ENCODE measurements at regions not wholly inside any gene's neighbourhood (a gene's known extent, or its start where the extent isn't known, plus 50 kb on each side); places are given as distances from the start of the nearest gene placed in this dataset.
"Not testable (repeated sequence)": the region's sequence is repeated elsewhere in the genome, so short reads cannot be mapped to it uniquely, and the experiment has no call there.

DNA sequence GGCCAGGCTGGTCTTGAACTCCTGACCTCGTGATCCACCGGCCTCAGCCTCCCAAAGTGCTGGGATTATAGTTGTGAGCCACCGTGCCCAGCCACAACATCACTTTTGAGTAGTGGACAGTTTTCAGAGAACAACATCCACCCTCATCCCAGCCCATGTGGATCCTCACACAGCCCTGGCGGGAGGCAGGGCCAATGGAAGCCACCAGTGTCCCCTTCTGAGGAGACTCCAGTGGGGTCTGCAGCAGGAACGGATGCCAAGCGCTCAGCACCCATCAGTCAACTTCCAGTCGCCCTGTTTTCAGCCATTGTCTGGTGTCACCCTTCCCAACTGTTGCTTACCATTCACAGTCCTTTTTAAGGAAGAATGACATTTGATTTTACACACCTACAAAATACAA, 302.5 kb downstream of the BCL2L11 start:
- H3K9ac ChIP-seq (ENCODE audit: low read depth, low read length, poor library complexity, severe bottlenecking); H3F3A ChIP-seq (ENCODE audit: low read depth); H3K27me3 ChIP-seq (ENCODE audit: insufficient read depth, low read length, poor library complexity, severe bottlenecking); H3K4me2 ChIP-seq (ENCODE audit: low read depth, low read length, poor library complexity, severe bottlenecking); H4K20me1 ChIP-seq (ENCODE audit: insufficient read depth, low read length, poor library complexity, severe bottlenecking); H3K79me2 ChIP-seq (ENCODE audit: insufficient read depth, low read length); H3K4me3 ChIP-seq (ENCODE audit: low read length, poor library complexity, severe bottlenecking); H3K9me2 ChIP-seq (replicated peaks; ENCODE audit: low read depth, low read length); H3K9me3 ChIP-seq (ENCODE audit: insufficient read depth, low read depth, low read length); H3K4me1 ChIP-seq (ENCODE audit: insufficient read depth, low read length, poor library complexity, severe bottlenecking); H2AFZ ChIP-seq (ENCODE audit: low read length); H3K36me3 ChIP-seq (ENCODE audit: insufficient read depth, low read length): not testable (repeated sequence)

DNA sequence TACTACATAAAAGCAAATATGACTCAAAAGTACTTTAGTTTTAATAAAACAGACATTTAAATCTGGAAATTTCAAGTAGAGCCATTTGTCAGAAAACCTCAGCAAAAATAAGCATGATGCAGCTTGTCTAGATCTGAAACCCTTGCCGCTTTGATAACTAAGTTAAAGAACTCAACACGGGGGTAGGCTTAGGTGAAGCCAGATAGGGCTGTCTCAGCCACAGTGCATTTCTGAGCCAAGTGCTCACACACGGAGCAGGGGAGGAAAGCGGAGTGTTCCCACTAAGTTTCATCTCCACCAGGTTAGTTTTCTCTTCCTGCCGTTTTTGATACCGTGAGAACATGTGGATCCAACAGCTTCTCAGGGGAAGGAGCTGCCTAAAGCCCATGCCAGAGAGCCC, 303.5 kb downstream of the BCL2L11 start:
- not testable (repeated sequence) for H3K27me3 ChIP-seq (ENCODE audit: insufficient read depth, low read length, poor library complexity, severe bottlenecking); H3K9me2 ChIP-seq (replicated peaks; ENCODE audit: low read depth, low read length); H3K36me3 ChIP-seq (ENCODE audit: insufficient read depth, low read length); H2AFZ ChIP-seq (ENCODE audit: low read length); H3K79me2 ChIP-seq (ENCODE audit: insufficient read depth, low read length); H3F3A ChIP-seq (ENCODE audit: low read depth); H3K4me1 ChIP-seq (ENCODE audit: insufficient read depth, low read length, poor library complexity, severe bottlenecking); H3K4me2 ChIP-seq (ENCODE audit: low read depth, low read length, poor library complexity, severe bottlenecking); H4K20me1 ChIP-seq (ENCODE audit: insufficient read depth, low read length, poor library complexity, severe bottlenecking); H3K9ac ChIP-seq (ENCODE audit: low read depth, low read length, poor library complexity, severe bottlenecking); H3K9me3 ChIP-seq (ENCODE audit: insufficient read depth, low read depth, low read length); H3K4me3 ChIP-seq (ENCODE audit: low read length, poor library complexity, severe bottlenecking)

DNA sequence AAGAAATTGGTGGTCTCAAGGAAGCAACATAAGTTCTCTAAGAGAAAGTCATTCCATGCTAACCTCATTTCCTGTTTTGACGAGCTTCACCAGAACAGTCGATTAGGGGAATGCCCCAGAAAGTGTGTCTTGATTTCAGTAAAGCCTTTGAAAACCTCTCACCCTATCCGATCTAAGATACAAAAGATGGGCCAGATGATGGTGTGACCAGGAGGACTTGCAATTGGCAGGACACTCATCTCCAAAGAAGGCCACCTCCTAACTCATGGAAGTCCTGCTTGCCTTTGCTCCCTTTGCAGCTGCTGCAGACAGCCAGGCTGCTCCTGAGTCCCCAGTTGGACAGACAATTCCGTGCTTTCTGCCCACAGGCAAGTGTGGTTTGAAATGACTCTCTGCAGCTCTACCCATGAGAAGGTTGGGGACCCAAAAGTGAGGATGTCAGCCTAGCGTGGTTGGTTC, 304.2 kb downstream of the BCL2L11 start:
- not testable (repeated sequence) for H3K79me2 ChIP-seq (ENCODE audit: insufficient read depth, low read length); H3K9me2 ChIP-seq (replicated peaks; ENCODE audit: low read depth, low read length); H3K27me3 ChIP-seq (ENCODE audit: insufficient read depth, low read length, poor library complexity, severe bottlenecking); H3F3A ChIP-seq (ENCODE audit: low read depth); H3K4me2 ChIP-seq (ENCODE audit: low read depth, low read length, poor library complexity, severe bottlenecking); H3K9ac ChIP-seq (ENCODE audit: low read depth, low read length, poor library complexity, severe bottlenecking); H2AFZ ChIP-seq (ENCODE audit: low read length); H3K36me3 ChIP-seq (ENCODE audit: insufficient read depth, low read length); H3K4me1 ChIP-seq (ENCODE audit: insufficient read depth, low read length, poor library complexity, severe bottlenecking); H3K4me3 ChIP-seq (ENCODE audit: low read length, poor library complexity, severe bottlenecking); H4K20me1 ChIP-seq (ENCODE audit: insufficient read depth, low read length, poor library complexity, severe bottlenecking); H3K9me3 ChIP-seq (ENCODE audit: insufficient read depth, low read depth, low read length)

DNA sequence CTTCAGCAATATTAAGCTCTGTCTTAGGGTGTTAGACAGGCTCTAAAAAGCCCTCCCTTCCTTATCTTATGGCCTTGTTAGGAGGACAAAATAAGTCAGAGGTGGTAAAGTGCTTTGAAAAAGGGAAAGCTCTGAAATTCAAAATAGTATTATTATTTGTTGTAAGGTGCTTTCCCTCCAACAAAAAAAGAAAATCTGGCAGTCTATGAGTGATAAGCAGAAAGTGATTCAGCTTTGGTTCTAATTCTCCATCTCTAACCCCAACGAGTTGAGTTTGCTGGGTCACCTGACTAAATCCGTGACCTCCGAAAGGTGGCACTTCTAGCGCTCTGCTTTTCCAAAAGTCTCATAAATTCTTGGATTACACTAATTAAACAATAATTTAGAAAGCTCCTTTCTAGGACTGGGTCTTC, 305.1 kb downstream of the BCL2L11 start:
- H3K9ac ChIP-seq (ENCODE audit: low read depth, low read length, poor library complexity, severe bottlenecking); H3K9me2 ChIP-seq (replicated peaks; ENCODE audit: low read depth, low read length); H2AFZ ChIP-seq (ENCODE audit: low read length); H3K36me3 ChIP-seq (ENCODE audit: insufficient read depth, low read length); H3K9me3 ChIP-seq (ENCODE audit: insufficient read depth, low read depth, low read length); H3K4me3 ChIP-seq (ENCODE audit: low read length, poor library complexity, severe bottlenecking); H3K4me2 ChIP-seq (ENCODE audit: low read depth, low read length, poor library complexity, severe bottlenecking); H3K27me3 ChIP-seq (ENCODE audit: insufficient read depth, low read length, poor library complexity, severe bottlenecking); H4K20me1 ChIP-seq (ENCODE audit: insufficient read depth, low read length, poor library complexity, severe bottlenecking); H3F3A ChIP-seq (ENCODE audit: low read depth); H3K4me1 ChIP-seq (ENCODE audit: insufficient read depth, low read length, poor library complexity, severe bottlenecking); H3K79me2 ChIP-seq (ENCODE audit: insufficient read depth, low read length): not testable (repeated sequence)

DNA sequence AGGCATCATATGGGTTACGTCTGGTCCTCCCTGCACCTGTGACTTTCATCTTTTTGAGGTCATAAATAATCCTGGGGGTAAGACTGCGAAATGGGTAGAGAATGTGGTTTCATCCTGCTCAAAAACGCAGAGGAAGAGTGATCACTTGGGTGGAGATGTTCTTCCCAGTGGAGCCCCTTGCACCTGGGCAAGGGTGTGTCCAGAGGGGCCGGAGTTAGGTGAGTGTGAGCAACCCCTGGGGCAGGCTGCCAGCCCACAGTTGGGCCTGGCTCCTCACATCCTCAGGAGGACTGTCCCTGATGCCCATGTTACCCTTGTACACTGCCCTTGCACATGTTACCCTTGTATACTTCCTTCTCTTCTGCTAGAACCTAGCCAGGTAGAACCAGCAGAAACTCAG, 306.6 kb downstream of the BCL2L11 start:
- not testable (repeated sequence) for H2AFZ ChIP-seq (ENCODE audit: low read length); H4K20me1 ChIP-seq (ENCODE audit: insufficient read depth, low read length, poor library complexity, severe bottlenecking); H3K9ac ChIP-seq (ENCODE audit: low read depth, low read length, poor library complexity, severe bottlenecking); H3K27me3 ChIP-seq (ENCODE audit: insufficient read depth, low read length, poor library complexity, severe bottlenecking); H3K79me2 ChIP-seq (ENCODE audit: insufficient read depth, low read length); H3K9me2 ChIP-seq (replicated peaks; ENCODE audit: low read depth, low read length); H3K4me2 ChIP-seq (ENCODE audit: low read depth, low read length, poor library complexity, severe bottlenecking); H3K4me1 ChIP-seq (ENCODE audit: insufficient read depth, low read length, poor library complexity, severe bottlenecking); H3K4me3 ChIP-seq (ENCODE audit: low read length, poor library complexity, severe bottlenecking); H3K9me3 ChIP-seq (ENCODE audit: insufficient read depth, low read depth, low read length); H3F3A ChIP-seq (ENCODE audit: low read depth); H3K36me3 ChIP-seq (ENCODE audit: insufficient read depth, low read length)

DNA sequence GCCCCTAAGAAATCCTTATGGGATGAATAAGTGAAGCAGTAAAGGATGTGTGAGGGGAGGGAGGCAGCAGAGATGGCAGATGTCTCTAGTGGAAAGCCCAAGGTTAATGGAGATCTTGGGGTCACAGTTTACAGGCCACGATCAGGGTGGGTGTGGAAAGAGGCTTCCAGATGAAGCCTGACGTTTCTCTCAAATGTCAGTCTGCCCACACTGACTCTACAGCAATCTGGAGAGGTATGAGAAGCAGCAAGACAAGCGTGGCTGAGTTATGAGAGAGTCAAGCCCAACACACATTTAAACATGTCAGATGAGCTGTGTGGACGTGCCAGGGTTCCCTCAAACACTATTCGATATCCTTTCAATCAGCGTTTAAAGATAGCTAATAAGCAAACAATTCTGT, 308.2 kb downstream of the BCL2L11 start:
- H4K20me1 ChIP-seq (ENCODE audit: insufficient read depth, low read length, poor library complexity, severe bottlenecking); H3K4me2 ChIP-seq (ENCODE audit: low read depth, low read length, poor library complexity, severe bottlenecking); H3K36me3 ChIP-seq (ENCODE audit: insufficient read depth, low read length); H3F3A ChIP-seq (ENCODE audit: low read depth); H3K79me2 ChIP-seq (ENCODE audit: insufficient read depth, low read length); H2AFZ ChIP-seq (ENCODE audit: low read length); H3K9me3 ChIP-seq (ENCODE audit: insufficient read depth, low read depth, low read length); H3K9me2 ChIP-seq (replicated peaks; ENCODE audit: low read depth, low read length); H3K4me1 ChIP-seq (ENCODE audit: insufficient read depth, low read length, poor library complexity, severe bottlenecking); H3K4me3 ChIP-seq (ENCODE audit: low read length, poor library complexity, severe bottlenecking); H3K27me3 ChIP-seq (ENCODE audit: insufficient read depth, low read length, poor library complexity, severe bottlenecking); H3K9ac ChIP-seq (ENCODE audit: low read depth, low read length, poor library complexity, severe bottlenecking): not testable (repeated sequence)

DNA sequence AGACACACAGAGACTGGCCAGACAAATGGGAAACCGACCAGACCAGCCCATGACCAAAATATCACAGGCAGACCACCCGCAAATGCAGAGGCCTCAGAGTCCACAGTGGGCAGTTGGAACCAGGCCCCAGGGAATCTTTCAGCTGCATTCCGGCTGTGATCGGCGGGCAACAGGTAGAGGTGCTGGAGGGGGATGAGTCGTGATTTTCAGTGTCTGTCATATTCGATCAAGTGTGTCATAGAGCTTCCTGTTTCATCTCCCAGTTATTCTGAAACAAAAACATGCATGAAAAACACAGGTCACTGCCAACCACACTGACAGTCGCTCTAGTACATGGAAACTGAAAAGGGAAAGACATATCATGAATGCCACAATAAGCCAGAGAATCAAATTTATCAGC, 308.6 kb downstream of the BCL2L11 start:
- H3K4me3 ChIP-seq (ENCODE audit: low read length, poor library complexity, severe bottlenecking); H3K4me2 ChIP-seq (ENCODE audit: low read depth, low read length, poor library complexity, severe bottlenecking); H3K9ac ChIP-seq (ENCODE audit: low read depth, low read length, poor library complexity, severe bottlenecking); H2AFZ ChIP-seq (ENCODE audit: low read length); H3K9me2 ChIP-seq (replicated peaks; ENCODE audit: low read depth, low read length); H3K4me1 ChIP-seq (ENCODE audit: insufficient read depth, low read length, poor library complexity, severe bottlenecking); H4K20me1 ChIP-seq (ENCODE audit: insufficient read depth, low read length, poor library complexity, severe bottlenecking); H3F3A ChIP-seq (ENCODE audit: low read depth); H3K79me2 ChIP-seq (ENCODE audit: insufficient read depth, low read length); H3K36me3 ChIP-seq (ENCODE audit: insufficient read depth, low read length); H3K27me3 ChIP-seq (ENCODE audit: insufficient read depth, low read length, poor library complexity, severe bottlenecking); H3K9me3 ChIP-seq (ENCODE audit: insufficient read depth, low read depth, low read length): not testable (repeated sequence)
